ENCODE measurements at regions not wholly inside any gene's neighbourhood (a gene's known extent, or its start where the extent isn't known, plus 50 kb on each side); places are given as distances from the start of the nearest gene placed in this dataset.

GRCh38 chr6:120108061-120108795 lies 758.7 kb upstream of the MAN1A1 start (continued):
- no peak for TF ChIP-seq ZNF609 (CRISPR knock-in tag; IDR thresholded peaks at IDR 0.05; ENCODE audit: borderline replicate concordance)
- TF ChIP-seq ZMYM2 (CRISPR knock-in tag; IDR thresholded peaks at IDR 0.05): no peak
- no peak for TF ChIP-seq ZBTB26 (CRISPR knock-in tag; IDR thresholded peaks at IDR 0.05; ENCODE audit: borderline replicate concordance)
- no peak for TF ChIP-seq ZNF891 (CRISPR knock-in tag; IDR thresholded peaks at IDR 0.05)

- no peak overlapping the region for H3K9ac ChIP-seq (ENCODE audit: insufficient read depth, low read depth, low read length)
- DNase-seq (ENCODE audit: low spot score) (no peak), ATAC-seq (no peak), FAIRE-seq (no peak)
- H3K27me3 ChIP-seq (ENCODE audit: control insufficient read depth in 1 of 2, insufficient read depth in 2 of 2, low read length in 2 of 2): no peaks in the 10 kb centered on the region
- BruUV-seq (replicated peaks): no TSS peak
- no peaks in the 10 kb centered on the region for H4K20me1 ChIP-seq (ENCODE audit: insufficient read depth, low read length)
- no peak overlapping the region for H3K27ac ChIP-seq (ENCODE audit: extremely low read length, insufficient read depth, low read length)
- H3K4me3 ChIP-seq (replicated peaks in 1 of 3; ENCODE audit: insufficient read depth in 1 of 3, low read depth in 2 of 3, low read length in 3 of 3): no peak overlapping the region
- intact Hi-C loops (cut with micrococcal nuclease; ENCODE audit: unreplicated experiment): no loop called here
- no peaks in the 10 kb centered on the region for H3K4me1 ChIP-seq (ENCODE audit: insufficient read depth, low read length)
- no peak overlapping the region for H3K4me2 ChIP-seq (ENCODE audit: low read depth, low read length)
- ChIA-PET POLR2A (no interaction called here), CTCF (ENCODE audit: low intra/inter-chr PET ratio, low total read pairs) (no interaction called here)
- no peaks in the 10 kb centered on the region for H3K79me2 ChIP-seq (ENCODE audit: insufficient read depth, low read length)
- no peaks in the 10 kb centered on the region for H3K9me3 ChIP-seq (ENCODE audit: low read length)
- in situ Hi-C loops (cut with HindIII; ENCODE audit: extremely low pct_ligation_motif_present, low pct_unique_long_range_greater_than_20kb): no loop called here
- no peaks in the 10 kb centered on the region for H3K36me3 ChIP-seq (replicated peaks in 1 of 2; ENCODE audit: control insufficient read depth in 1 of 2, insufficient read depth in 2 of 2, low read length in 2 of 2)
- H2AFZ ChIP-seq (ENCODE audit: low read length): no peak overlapping the region
- TF ChIP-seq JUND (CRISPR knock-in tag; IDR thresholded peaks at IDR 0.05): no peak
- TF ChIP-seq MAFG (CRISPR knock-in tag; IDR thresholded peaks at IDR 0.05): no peak
- no peak for TF ChIP-seq ZNF136 (CRISPR knock-in tag; IDR thresholded peaks at IDR 0.05; ENCODE audit: low read depth)
- TF ChIP-seq ZBTB42 (CRISPR knock-in tag; IDR thresholded peaks at IDR 0.05): no peak
- TF ChIP-seq FOXC1 (CRISPR knock-in tag; IDR thresholded peaks at IDR 0.05; ENCODE audit: borderline replicate concordance): no peak
- no peak for TF ChIP-seq CSRNP2 (CRISPR knock-in tag; conservative IDR thresholded peaks at IDR 0.05; ENCODE audit: low read depth)
Measured at GRCh38 chr6:120103618-120104017, 754.1 kb upstream of the MAN1A1 start.
